NCI-H1694 (cell line): ENCODE measurements at regions not wholly inside any gene's neighbourhood (a gene's known extent, or its start where the extent isn't known, plus 50 kb on each side); places are given as distances from the start of the nearest gene placed in this dataset.

Experiments used
- DNase-seq: peaks from one replicate; lab custom pipeline; 2025; lab: John Stamatoyannopoulos, UW

- no peak for DNase-seq
These were observed 1474.3 kb upstream of the CDH9 start for GRCh38 chr5:28512648-28513047.

GRCh38 chr5:28505121-28505520 lies 1466.7 kb upstream of the CDH9 start:
- no peak for DNase-seq

GRCh38 chr5:28500511-28500910 lies 1462.1 kb upstream of the CDH9 start:
- no peak for DNase-seq

GRCh38 chr5:28499766-28500290 lies 1461.4 kb upstream of the CDH9 start:
- DNase-seq, result no peak

GRCh38 chr5:28495876-28496275 lies 1457.5 kb upstream of the CDH9 start:
- DNase-seq, result no peak

- DNase-seq, result no peak
These were observed 1455.1 kb upstream of the CDH9 start for GRCh38 chr5:28493456-28493855.

- no peak for DNase-seq
These were observed 1450.4 kb upstream of the CDH9 start for GRCh38 chr5:28488752-28489151.

- no peak for DNase-seq
These were observed 1445.1 kb upstream of the CDH9 start for GRCh38 chr5:28483327-28484025.

- DNase-seq, result no peak
These were observed 1435.2 kb upstream of the CDH9 start for GRCh38 chr5:28473531-28474107.

- no peak for DNase-seq
These were observed 1429.8 kb upstream of the CDH9 start for GRCh38 chr5:28468166-28468565.

GRCh38 chr5:28463728-28464127 lies 1425.3 kb upstream of the CDH9 start:
- DNase-seq, result no peak

GRCh38 chr5:28451483-28451882 lies 1413.1 kb upstream of the CDH9 start:
- DNase-seq, result no peak

- no peak for DNase-seq
These were observed 1412.6 kb upstream of the CDH9 start for GRCh38 chr5:28450997-28451396.

GRCh38 chr5:28448791-28449190 lies 1410.4 kb upstream of the CDH9 start:
- no peak for DNase-seq

GRCh38 chr5:28430565-28431178 lies 1392.3 kb upstream of the CDH9 start:
- no peak for DNase-seq

GRCh38 chr5:28421141-28421540 lies 1382.8 kb upstream of the CDH9 start:
- no peak for DNase-seq

GRCh38 chr5:28415791-28416443 lies 1377.5 kb upstream of the CDH9 start:
- DNase-seq, result no peak

GRCh38 chr5:28414619-28415018 lies 1376.2 kb upstream of the CDH9 start:
- no peak for DNase-seq

- DNase-seq, result no peak
These were observed 1370.3 kb upstream of the CDH9 start for GRCh38 chr5:28408651-28409050.

GRCh38 chr5:28408186-28408585 lies 1369.8 kb upstream of the CDH9 start:
- DNase-seq, result no peak

- DNase-seq, result no peak
These were observed 1366.1 kb upstream of the CDH9 start for GRCh38 chr5:28404363-28405071.

- DNase-seq, result no peak
These were observed 1365.5 kb upstream of the CDH9 start for GRCh38 chr5:28403846-28404245.
